CD4-positive, alpha-beta T cell (primary cell): ENCODE measurements at regions not wholly inside any gene's neighbourhood (a gene's known extent, or its start where the extent isn't known, plus 50 kb on each side); places are given as distances from the start of the nearest gene placed in this dataset.

Source experiments
- ATAC-seq: fragments of 200-7000 bp; cut with Tn5 transposase; one replicate; pipeline ENCODE4 v1.10.0; 2022; ENCODE audit warnings: mild to moderate bottlenecking; ENCODE audit not compliant: poor library complexity
- CTCF ChIA-PET: fragments of 350-600 bp; sonication (Branson Sonifier 250); formaldehyde crosslinking; loops from one replicate; lab custom pipeline; 2021; ENCODE audit warnings: antibody characterized with exemption, inconsistent platforms; lab: Charles Lee
- POLR2A ChIA-PET: fragments of 350-600 bp; sonication (Branson Sonifier 250); formaldehyde crosslinking; loops from one replicate; lab custom pipeline; 2021; ENCODE audit warnings: antibody characterized with exemption, inconsistent platforms; lab: Charles Lee
- DNase-seq, 14 experiments: peaks; one replicate each; pipeline ENCODE4 v3.0.0-alpha.2; 2013 to 2020; ENCODE audit warnings: mixed read lengths in 2 of 14
- H3K27ac ChIP-seq, 2 donors: one replicate each; pipeline versions ENCODE4 v1.5.1 to v1.7.0; 2013; ENCODE audit warnings: low read length in 2 of 2, low read depth in 1 of 2, mild to moderate bottlenecking in 1 of 2
- H3K27me3 ChIP-seq, 2 experiments: 1 replicate in 1 of 2; 2 replicates in 1 of 2; pipeline versions ENCODE4 v1.6.1 to v1.7.0; 2013; ENCODE audit warnings: low read length in 2 of 2, control low read depth in 1 of 2, mild to moderate bottlenecking in 1 of 2, moderate library complexity in 1 of 2; ENCODE audit not compliant: insufficient read depth in 2 of 2, control insufficient read depth in 1 of 2
- H3K36me3 ChIP-seq: one replicate; pipeline ENCODE4 v1.6.1; 2013; ENCODE audit warnings: low read length, control low read depth; ENCODE audit not compliant: insufficient read depth
- H3K4me1 ChIP-seq: one replicate; pipeline ENCODE4 v1.6.1; 2013; ENCODE audit warnings: low read length, control low read depth; ENCODE audit not compliant: insufficient read depth
- H3K4me3 ChIP-seq: one replicate; pipeline ENCODE4 v1.5.1; 2013; ENCODE audit warnings: mild to moderate bottlenecking, low read length, moderate library complexity
- H3K9me3 ChIP-seq, 2 experiments: 1 replicate in 1 of 2; 2 replicates in 1 of 2; pipeline versions ENCODE4 v1.6.1 to v1.7.0; 2013; ENCODE audit warnings: low read length in 2 of 2, mild to moderate bottlenecking in 2 of 2, control low read depth in 1 of 2, moderate library complexity in 1 of 2; ENCODE audit not compliant: control insufficient read depth in 1 of 2, insufficient read depth in 1 of 2
- H3K27ac Mint-ChIP-seq: one replicate; pipeline ENCODE4 v1.8.0; 2020; ENCODE audit warnings: mixed read lengths
- H3K27me3 Mint-ChIP-seq: one replicate; pipeline ENCODE4 v1.8.0; 2021; ENCODE audit warnings: mixed read lengths
- H3K36me3 Mint-ChIP-seq: one replicate; pipeline ENCODE4 v1.8.0; 2021; ENCODE audit warnings: low read depth, mixed read lengths
- H3K4me1 Mint-ChIP-seq: one replicate; pipeline ENCODE4 v1.8.0; 2021; ENCODE audit warnings: low read depth, mixed read lengths
- H3K4me3 Mint-ChIP-seq: one replicate; pipeline ENCODE4 v1.8.0; 2020; ENCODE audit warnings: mild to moderate bottlenecking, mixed read lengths
- H3K9me3 Mint-ChIP-seq: one replicate; pipeline ENCODE4 v1.8.0; 2020; ENCODE audit warnings: mixed read lengths
- intact Hi-C, 2 experiments: fragments of 100-400 bp; cut with DNase I in 1 of 2; cut with micrococcal nuclease in 1 of 2; formaldehyde crosslinking; loops; one replicate each; pipeline versions ENCODE4 v1.15.1 to v1.9.0; 2023 to 2025; cut with DNase I, micrococcal nuclease
- TF ChIP-seq, protein P1 (sequence below): fragments of 200-600 bp; IDR thresholded peaks from one replicate; pipeline ENCODE4 v1.8.0; 2022; ENCODE audit warnings: antibody characterized with exemption, mild to moderate bottlenecking

DNA sequence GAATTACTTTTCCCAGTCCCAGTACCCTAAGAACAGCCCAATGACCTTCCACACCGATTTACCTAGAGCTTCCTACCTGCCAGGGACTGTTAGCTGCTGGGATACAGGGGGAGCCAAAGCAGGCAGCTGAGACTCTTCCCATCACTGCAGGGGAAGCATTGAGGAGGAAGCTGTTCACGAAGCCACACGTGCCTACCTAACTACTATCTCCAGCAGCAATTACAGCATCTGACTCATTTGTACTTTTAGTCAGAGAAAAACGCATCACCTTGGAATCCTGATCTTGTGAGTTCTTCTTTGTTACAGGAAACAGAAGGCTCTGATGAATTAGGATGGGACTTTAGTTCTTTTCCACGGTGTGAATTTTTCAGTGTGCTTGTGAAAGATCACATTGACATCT is 113.7 kb upstream of the DHX40 start:
- DNase-seq = no peak
- H3K4me3 Mint-ChIP-seq = no peak overlapping the region
- intact Hi-C loops = no loop called here
- Histone ChIP-seq H3K27me3 (no peaks in the 10 kb centered on the region), H3K4me1 (no peaks in the 10 kb centered on the region), H3K27ac (no peak overlapping the region), H3K9me3 (no peaks in the 10 kb centered on the region), H3K4me3 (no peak overlapping the region), H3K36me3 (no peaks in the 10 kb centered on the region)
- H3K27ac Mint-ChIP-seq = no peak overlapping the region
- ATAC-seq = no peak
- no peaks in the 10 kb centered on the region for H3K27me3 Mint-ChIP-seq
- TF ChIP-seq, protein P1, sequence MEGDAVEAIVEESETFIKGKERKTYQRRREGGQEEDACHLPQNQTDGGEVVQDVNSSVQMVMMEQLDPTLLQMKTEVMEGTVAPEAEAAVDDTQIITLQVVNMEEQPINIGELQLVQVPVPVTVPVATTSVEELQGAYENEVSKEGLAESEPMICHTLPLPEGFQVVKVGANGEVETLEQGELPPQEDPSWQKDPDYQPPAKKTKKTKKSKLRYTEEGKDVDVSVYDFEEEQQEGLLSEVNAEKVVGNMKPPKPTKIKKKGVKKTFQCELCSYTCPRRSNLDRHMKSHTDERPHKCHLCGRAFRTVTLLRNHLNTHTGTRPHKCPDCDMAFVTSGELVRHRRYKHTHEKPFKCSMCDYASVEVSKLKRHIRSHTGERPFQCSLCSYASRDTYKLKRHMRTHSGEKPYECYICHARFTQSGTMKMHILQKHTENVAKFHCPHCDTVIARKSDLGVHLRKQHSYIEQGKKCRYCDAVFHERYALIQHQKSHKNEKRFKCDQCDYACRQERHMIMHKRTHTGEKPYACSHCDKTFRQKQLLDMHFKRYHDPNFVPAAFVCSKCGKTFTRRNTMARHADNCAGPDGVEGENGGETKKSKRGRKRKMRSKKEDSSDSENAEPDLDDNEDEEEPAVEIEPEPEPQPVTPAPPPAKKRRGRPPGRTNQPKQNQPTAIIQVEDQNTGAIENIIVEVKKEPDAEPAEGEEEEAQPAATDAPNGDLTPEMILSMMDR = no peak
- no peaks in the 10 kb centered on the region for H3K4me1 Mint-ChIP-seq
- ChIA-PET CTCF (no interaction called here), POLR2A (interaction anchor here (0.8 kb wide), 1 partner anchor 32 kb away, joined by 3 read pairs; no protein-coding TSS in a partner anchor)
- H3K9me3 Mint-ChIP-seq = no peaks in the 10 kb centered on the region
- H3K36me3 Mint-ChIP-seq = no peaks in the 10 kb centered on the region

DNA sequence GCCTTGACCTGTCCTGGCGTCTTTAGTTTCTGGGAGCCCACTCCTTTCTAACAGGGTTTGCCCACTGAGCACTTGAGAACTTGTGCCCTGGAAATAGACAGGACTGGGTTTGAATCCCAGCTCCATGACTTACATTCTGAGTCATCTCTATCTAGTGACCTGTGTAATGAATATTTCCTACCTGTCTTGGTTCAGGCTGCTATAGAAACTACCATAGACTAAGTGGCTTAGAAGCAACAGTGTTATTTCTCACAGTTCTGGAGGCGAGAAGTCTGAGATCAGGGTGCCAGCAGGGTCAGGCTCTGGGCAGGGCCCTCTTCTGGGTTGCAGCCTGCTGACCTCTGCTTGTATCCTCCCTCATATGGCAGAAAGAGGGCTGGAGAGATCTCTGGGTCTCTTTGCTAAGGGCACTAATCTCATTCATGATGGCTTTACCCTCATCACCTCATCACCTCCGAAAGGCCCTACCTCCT is 110.7 kb upstream of the DHX40 start:
- DNase-seq (no peak), ATAC-seq (no peak)
- Mint-ChIP-seq H3K9me3 (no peaks in the 10 kb centered on the region), H3K4me1 (no peaks in the 10 kb centered on the region), H3K27me3 (no peaks in the 10 kb centered on the region), H3K36me3 (no peaks in the 10 kb centered on the region), H3K4me3 (no peak overlapping the region), H3K27ac (no peak overlapping the region)
- no peak overlapping the region for H3K4me3 ChIP-seq
- TF ChIP-seq, protein P1 = no peak
- H3K27me3 ChIP-seq = no peaks in the 10 kb centered on the region
- H3K9me3 ChIP-seq = no peaks in the 10 kb centered on the region
- H3K4me1 ChIP-seq = no peaks in the 10 kb centered on the region
- no peaks in the 10 kb centered on the region for H3K36me3 ChIP-seq
- no peak overlapping the region for H3K27ac ChIP-seq
- ChIA-PET CTCF (interaction anchor here (0.8 kb wide), 1 partner anchor 182 kb away, joined by 3 read pairs; no protein-coding TSS in a partner anchor), POLR2A (no interaction called here)
- intact Hi-C loops = no loop called here

DNA sequence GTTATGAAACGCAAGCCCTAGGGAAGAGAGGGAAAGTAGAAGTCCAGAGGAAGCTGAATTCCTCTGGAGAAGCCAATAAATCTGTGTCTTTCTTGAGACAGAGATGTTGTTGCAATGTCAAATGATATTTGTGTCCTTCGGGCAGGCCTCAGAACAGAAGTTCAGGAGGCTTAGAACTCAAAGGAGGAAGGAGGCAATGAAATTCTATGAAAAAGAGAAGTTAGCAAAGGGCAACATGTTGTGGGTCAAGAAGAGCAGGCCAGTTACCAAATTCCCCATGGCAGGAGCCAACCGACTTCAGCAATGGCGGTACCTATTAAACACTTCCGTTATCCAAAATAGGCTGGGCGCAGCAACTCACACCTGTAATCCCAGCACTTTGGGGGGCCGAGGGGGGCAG is 109.0 kb upstream of the DHX40 start:
- Mint-ChIP-seq H3K4me3 (no peak overlapping the region), H3K27ac (no peak overlapping the region), H3K9me3 (no peaks in the 10 kb centered on the region), H3K27me3 (peaks cover 5% of the 10 kb centered on the region), H3K36me3 (no peaks in the 10 kb centered on the region), H3K4me1 (no peaks in the 10 kb centered on the region)
- no peaks in the 10 kb centered on the region for H3K9me3 ChIP-seq
- H3K27me3 ChIP-seq = no peaks in the 10 kb centered on the region
- ATAC-seq = no peak
- no peak for DNase-seq
- CTCF ChIA-PET = no interaction called here
- POLR2A ChIA-PET = no interaction called here
- no peak overlapping the region for H3K4me3 ChIP-seq
- intact Hi-C loops = no loop called here
- no peak overlapping the region for H3K27ac ChIP-seq
- no peaks in the 10 kb centered on the region for H3K4me1 ChIP-seq
- TF ChIP-seq, protein P1 = no peak
- H3K36me3 ChIP-seq = no peaks in the 10 kb centered on the region
